ENCODE measurements at regions not wholly inside any gene's neighbourhood (a gene's known extent, or its start where the extent isn't known, plus 50 kb on each side); places are given as distances from the start of the nearest gene placed in this dataset.

DNA sequence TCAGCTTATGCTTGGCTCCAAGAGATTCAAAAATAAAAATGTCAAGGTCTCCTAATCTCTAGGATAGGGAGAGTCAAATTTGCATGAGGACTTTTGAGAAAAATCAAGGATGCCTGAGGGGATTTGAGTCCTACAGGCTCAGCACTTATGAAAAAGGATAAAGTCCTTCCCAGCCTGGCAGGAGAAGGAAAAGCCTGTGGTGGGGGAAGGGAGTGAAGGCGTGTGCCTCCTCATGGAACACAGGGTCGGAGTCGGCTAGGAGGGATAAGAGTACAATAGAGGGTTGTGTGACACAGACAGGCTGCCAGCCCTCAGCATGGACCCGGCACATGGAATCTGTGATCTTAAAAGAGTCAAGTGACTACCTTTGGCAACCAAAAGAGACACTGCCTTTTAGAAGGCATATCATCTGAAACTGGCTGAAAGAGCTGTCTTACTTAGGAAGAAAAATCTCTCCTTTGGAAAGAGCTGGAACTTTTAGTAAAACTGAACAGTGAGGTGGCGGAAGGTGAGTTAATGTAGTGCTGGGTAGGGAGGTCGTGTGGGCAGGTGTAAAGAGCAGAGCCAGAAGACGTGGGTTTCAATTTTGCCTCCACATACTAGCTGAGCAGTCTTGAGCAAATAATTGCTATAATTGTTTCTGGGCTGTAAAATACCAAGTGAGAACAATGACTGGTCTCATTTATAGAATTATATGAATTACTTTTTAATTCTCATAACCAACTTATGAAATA is 58.8 kb upstream of the RDX start:
- TF ChIP-seq JUNB (IDR thresholded peaks at IDR 0.05; ENCODE audit: unreplicated experiment) (no peak), EZH2 (IDR thresholded peaks at IDR 0.05; ENCODE audit: low read depth, unreplicated experiment) (no peak), ZNF114 (CRISPR knock-in tag; IDR thresholded peaks at IDR 0.05) (no peak)
- TF ChIP-seq, protein P1, sequence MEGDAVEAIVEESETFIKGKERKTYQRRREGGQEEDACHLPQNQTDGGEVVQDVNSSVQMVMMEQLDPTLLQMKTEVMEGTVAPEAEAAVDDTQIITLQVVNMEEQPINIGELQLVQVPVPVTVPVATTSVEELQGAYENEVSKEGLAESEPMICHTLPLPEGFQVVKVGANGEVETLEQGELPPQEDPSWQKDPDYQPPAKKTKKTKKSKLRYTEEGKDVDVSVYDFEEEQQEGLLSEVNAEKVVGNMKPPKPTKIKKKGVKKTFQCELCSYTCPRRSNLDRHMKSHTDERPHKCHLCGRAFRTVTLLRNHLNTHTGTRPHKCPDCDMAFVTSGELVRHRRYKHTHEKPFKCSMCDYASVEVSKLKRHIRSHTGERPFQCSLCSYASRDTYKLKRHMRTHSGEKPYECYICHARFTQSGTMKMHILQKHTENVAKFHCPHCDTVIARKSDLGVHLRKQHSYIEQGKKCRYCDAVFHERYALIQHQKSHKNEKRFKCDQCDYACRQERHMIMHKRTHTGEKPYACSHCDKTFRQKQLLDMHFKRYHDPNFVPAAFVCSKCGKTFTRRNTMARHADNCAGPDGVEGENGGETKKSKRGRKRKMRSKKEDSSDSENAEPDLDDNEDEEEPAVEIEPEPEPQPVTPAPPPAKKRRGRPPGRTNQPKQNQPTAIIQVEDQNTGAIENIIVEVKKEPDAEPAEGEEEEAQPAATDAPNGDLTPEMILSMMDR (conservative IDR thresholded peaks at IDR 0.05; ENCODE audit: low read depth in 2 of 2) = no peak
- TF ChIP-seq, protein P2, sequence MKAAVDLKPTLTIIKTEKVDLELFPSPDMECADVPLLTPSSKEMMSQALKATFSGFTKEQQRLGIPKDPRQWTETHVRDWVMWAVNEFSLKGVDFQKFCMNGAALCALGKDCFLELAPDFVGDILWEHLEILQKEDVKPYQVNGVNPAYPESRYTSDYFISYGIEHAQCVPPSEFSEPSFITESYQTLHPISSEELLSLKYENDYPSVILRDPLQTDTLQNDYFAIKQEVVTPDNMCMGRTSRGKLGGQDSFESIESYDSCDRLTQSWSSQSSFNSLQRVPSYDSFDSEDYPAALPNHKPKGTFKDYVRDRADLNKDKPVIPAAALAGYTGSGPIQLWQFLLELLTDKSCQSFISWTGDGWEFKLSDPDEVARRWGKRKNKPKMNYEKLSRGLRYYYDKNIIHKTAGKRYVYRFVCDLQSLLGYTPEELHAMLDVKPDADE (IDR thresholded peaks at IDR 0.05) = no peak
